Endothelial cell of umbilical vein (primary cell): ENCODE measurements at regions not wholly inside any gene's neighbourhood (a gene's known extent, or its start where the extent isn't known, plus 50 kb on each side); places are given as distances from the start of the nearest gene placed in this dataset.

Experiments
- EZH2 ChIP-seq: IDR thresholded peaks from 2 replicates; pipeline ENCODE4 v1.6.1; 2012; ENCODE audit warnings: borderline replicate concordance, low read depth, mild to moderate bottlenecking, moderate library complexity, low read length, inconsistent platforms; ENCODE audit not compliant: severe bottlenecking
- POLR2A ChIP-seq: IDR thresholded peaks from 2 replicates; pipeline ENCODE4 v1.6.1; 2012; ENCODE audit warnings: low read depth, mild to moderate bottlenecking, control low read depth, low read length

- TF ChIP-seq EZH2 (no peak), POLR2A (no peak)
These were observed 217.5 kb downstream of the PMAIP1 start for GRCh38 chr18:60117321-60117720.
